ENCODE measurements at regions not wholly inside any gene's neighbourhood (a gene's known extent, or its start where the extent isn't known, plus 50 kb on each side); places are given as distances from the start of the nearest gene placed in this dataset.
A peak's percentile ranks its signal among the peaks of the same experiment; 100 is the strongest.

GRCh38 chr5:162209005-162209605, 141.5 kb downstream of the GABRG2 start:
- no peak for DNase-seq (ENCODE audit: extremely low spot score, unreplicated experiment)
- Mint-ChIP-seq H3K9me3 (no peaks in the 10 kb centered on the region), H3K36me3 (no peaks in the 10 kb centered on the region), H3K27ac (no peak overlapping the region), H3K4me1 (ENCODE audit: unreplicated experiment) (no peaks in the 10 kb centered on the region), H3K27me3 (peaks cover 3% of the 10 kb centered on the region), H3K4me3 (no peak overlapping the region)
- peak; percentile 77 for TF ChIP-seq CTCF (conservative IDR thresholded peaks at IDR 0.05)

- DNase-seq (ENCODE audit: extremely low spot score, unreplicated experiment) = no peak
- H3K4me3 Mint-ChIP-seq = no peak overlapping the region
- H3K27ac Mint-ChIP-seq = no peak overlapping the region
- no peaks in the 10 kb centered on the region for H3K4me1 Mint-ChIP-seq (ENCODE audit: unreplicated experiment)
- no peak for TF ChIP-seq CTCF (conservative IDR thresholded peaks at IDR 0.05)
- H3K27me3 Mint-ChIP-seq = no peaks in the 10 kb centered on the region
- no peaks in the 10 kb centered on the region for H3K36me3 Mint-ChIP-seq
- H3K9me3 Mint-ChIP-seq = no peaks in the 10 kb centered on the region
Observed at GRCh38 chr5:162214551-162214950, 147.0 kb downstream of the GABRG2 start.

DNA sequence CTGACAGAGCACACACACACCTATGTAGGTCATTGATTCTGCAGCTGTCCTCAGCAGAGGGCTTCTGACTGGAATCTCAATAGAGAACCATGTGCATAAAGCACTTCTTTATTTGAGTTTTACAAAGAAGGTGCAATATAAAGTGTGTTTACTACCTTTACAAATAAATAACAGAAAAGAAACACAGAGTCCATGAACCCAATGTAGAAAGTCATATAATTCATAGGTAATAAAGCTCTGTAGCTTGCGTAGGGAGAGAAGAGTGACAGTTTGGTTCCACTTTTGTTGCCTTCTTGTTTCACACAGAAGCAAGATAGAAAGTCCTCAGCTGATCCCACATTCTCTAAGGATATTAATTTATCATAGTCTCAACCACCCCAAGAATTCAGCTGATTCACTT, 149.5 kb downstream of the GABRG2 start:
- TF ChIP-seq CTCF (conservative IDR thresholded peaks at IDR 0.05) = no peak
- H3K36me3 Mint-ChIP-seq = no peaks in the 10 kb centered on the region
- DNase-seq (ENCODE audit: extremely low spot score, unreplicated experiment) = no peak
- H3K27me3 Mint-ChIP-seq = no peaks in the 10 kb centered on the region
- no peak overlapping the region for H3K4me3 Mint-ChIP-seq
- H3K9me3 Mint-ChIP-seq = no peaks in the 10 kb centered on the region
- no peak overlapping the region for H3K27ac Mint-ChIP-seq
- no peaks in the 10 kb centered on the region for H3K4me1 Mint-ChIP-seq (ENCODE audit: unreplicated experiment)

GRCh38 chr5:162221910-162222309, 154.3 kb downstream of the GABRG2 start:
- Mint-ChIP-seq H3K27ac (no peak overlapping the region), H3K27me3 (no peaks in the 10 kb centered on the region), H3K9me3 (no peaks in the 10 kb centered on the region), H3K4me3 (no peak overlapping the region), H3K36me3 (no peaks in the 10 kb centered on the region), H3K4me1 (ENCODE audit: unreplicated experiment) (no peaks in the 10 kb centered on the region)
- DNase-seq (ENCODE audit: extremely low spot score, unreplicated experiment) = no peak
- peak; percentile 19 for TF ChIP-seq CTCF (conservative IDR thresholded peaks at IDR 0.05)

GRCh38 chr5:162227075-162227474, 159.5 kb downstream of the GABRG2 start:
- H3K4me3 Mint-ChIP-seq = no peak overlapping the region
- H3K4me1 Mint-ChIP-seq (ENCODE audit: unreplicated experiment) = no peaks in the 10 kb centered on the region

More at GRCh38 chr5:162227075-162227474, 159.5 kb downstream of the GABRG2 start:
- TF ChIP-seq CTCF (conservative IDR thresholded peaks at IDR 0.05) = peak; percentile 31
- H3K27me3 Mint-ChIP-seq = no peaks in the 10 kb centered on the region
- no peaks in the 10 kb centered on the region for H3K36me3 Mint-ChIP-seq
- H3K27ac Mint-ChIP-seq = no peak overlapping the region
- H3K9me3 Mint-ChIP-seq = no peaks in the 10 kb centered on the region
- DNase-seq (ENCODE audit: extremely low spot score, unreplicated experiment) = no peak

Data from type B pancreatic cell (in vitro differentiated cells).